Uterus (tissue), 2 donors: ENCODE measurements at regions not wholly inside any gene's neighbourhood (a gene's known extent, or its start where the extent isn't known, plus 50 kb on each side); places are given as distances from the start of the nearest gene placed in this dataset.
"Not testable (repeated sequence)": the region's sequence is repeated elsewhere in the genome, so short reads cannot be mapped to it uniquely, and the experiment has no call there.

Experiments
- POLR2A ChIP-seq, 2 donors: fragments of 450-650 bp; IDR thresholded peaks; one replicate each; pipeline ENCODE4 v1.6.1; 2016; ENCODE audit warnings: antibody characterized with exemption in 2 of 2, mild to moderate bottlenecking in 1 of 2, moderate library complexity in 1 of 2
- TF ChIP-seq, protein P1 (sequence below), 4 experiments: fragments of 200-600 bp in 2 of 4; fragments of 450-650 bp in 2 of 4; sonication (generic) in 2 of 4; IDR thresholded peaks; one replicate each; pipeline ENCODE4 v1.5.1; 2016 to 2019; ENCODE audit warnings: antibody characterized with exemption in 4 of 4, mild to moderate bottlenecking in 2 of 4, moderate library complexity in 1 of 4

GRCh38 chr21:5117666-5118295, 5403.6 kb upstream of the TPTE start:
- TF ChIP-seq, protein P1, sequence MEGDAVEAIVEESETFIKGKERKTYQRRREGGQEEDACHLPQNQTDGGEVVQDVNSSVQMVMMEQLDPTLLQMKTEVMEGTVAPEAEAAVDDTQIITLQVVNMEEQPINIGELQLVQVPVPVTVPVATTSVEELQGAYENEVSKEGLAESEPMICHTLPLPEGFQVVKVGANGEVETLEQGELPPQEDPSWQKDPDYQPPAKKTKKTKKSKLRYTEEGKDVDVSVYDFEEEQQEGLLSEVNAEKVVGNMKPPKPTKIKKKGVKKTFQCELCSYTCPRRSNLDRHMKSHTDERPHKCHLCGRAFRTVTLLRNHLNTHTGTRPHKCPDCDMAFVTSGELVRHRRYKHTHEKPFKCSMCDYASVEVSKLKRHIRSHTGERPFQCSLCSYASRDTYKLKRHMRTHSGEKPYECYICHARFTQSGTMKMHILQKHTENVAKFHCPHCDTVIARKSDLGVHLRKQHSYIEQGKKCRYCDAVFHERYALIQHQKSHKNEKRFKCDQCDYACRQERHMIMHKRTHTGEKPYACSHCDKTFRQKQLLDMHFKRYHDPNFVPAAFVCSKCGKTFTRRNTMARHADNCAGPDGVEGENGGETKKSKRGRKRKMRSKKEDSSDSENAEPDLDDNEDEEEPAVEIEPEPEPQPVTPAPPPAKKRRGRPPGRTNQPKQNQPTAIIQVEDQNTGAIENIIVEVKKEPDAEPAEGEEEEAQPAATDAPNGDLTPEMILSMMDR (IDR thresholded peaks at IDR 0.05) = not testable (repeated sequence)
- TF ChIP-seq POLR2A (IDR thresholded peaks at IDR 0.05) = not testable (repeated sequence)
